ENCODE measurements at regions not wholly inside any gene's neighbourhood (a gene's known extent, or its start where the extent isn't known, plus 50 kb on each side); places are given as distances from the start of the nearest gene placed in this dataset.

DNA sequence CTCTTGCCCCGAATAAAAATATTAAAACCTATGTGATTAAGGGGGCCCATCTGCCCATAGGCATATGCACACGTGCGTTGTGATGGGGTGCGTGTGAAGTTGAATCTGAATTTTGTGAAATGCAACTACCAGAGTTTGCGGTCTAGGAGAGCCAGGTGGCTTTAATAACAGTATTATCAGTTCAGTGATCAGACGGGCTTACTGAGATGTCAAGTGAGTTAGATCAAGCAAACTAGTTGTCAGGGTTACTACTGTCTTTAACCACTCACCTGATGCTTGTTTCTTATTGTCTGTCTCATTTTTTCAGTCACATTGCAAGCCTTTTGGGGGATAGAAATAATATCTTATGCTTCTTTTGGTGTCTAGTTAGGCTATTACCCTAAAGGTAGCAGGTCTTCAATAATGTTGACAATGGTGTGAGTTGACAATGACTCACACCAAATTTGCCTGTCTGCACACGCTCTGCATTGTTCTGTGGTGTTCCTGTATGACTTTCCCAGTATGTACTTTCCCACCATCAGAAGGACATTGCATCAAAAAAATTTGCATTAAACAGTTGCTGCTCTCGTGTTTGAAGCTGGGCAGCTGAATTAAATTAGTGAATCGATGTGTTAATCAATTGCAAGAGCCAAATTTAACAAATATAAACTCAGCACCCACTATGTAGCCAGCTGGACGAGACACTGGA, 103.1 kb upstream of the NAA20 start:
- TF ChIP-seq, protein P1, sequence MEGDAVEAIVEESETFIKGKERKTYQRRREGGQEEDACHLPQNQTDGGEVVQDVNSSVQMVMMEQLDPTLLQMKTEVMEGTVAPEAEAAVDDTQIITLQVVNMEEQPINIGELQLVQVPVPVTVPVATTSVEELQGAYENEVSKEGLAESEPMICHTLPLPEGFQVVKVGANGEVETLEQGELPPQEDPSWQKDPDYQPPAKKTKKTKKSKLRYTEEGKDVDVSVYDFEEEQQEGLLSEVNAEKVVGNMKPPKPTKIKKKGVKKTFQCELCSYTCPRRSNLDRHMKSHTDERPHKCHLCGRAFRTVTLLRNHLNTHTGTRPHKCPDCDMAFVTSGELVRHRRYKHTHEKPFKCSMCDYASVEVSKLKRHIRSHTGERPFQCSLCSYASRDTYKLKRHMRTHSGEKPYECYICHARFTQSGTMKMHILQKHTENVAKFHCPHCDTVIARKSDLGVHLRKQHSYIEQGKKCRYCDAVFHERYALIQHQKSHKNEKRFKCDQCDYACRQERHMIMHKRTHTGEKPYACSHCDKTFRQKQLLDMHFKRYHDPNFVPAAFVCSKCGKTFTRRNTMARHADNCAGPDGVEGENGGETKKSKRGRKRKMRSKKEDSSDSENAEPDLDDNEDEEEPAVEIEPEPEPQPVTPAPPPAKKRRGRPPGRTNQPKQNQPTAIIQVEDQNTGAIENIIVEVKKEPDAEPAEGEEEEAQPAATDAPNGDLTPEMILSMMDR (conservative IDR thresholded peaks at IDR 0.05), result no peak
- TF ChIP-seq EZH2 (IDR thresholded peaks at IDR 0.05; ENCODE audit: low read depth), result no peak
